ENCODE measurements at regions not wholly inside any gene's neighbourhood (a gene's known extent, or its start where the extent isn't known, plus 50 kb on each side); places are given as distances from the start of the nearest gene placed in this dataset.

DNA sequence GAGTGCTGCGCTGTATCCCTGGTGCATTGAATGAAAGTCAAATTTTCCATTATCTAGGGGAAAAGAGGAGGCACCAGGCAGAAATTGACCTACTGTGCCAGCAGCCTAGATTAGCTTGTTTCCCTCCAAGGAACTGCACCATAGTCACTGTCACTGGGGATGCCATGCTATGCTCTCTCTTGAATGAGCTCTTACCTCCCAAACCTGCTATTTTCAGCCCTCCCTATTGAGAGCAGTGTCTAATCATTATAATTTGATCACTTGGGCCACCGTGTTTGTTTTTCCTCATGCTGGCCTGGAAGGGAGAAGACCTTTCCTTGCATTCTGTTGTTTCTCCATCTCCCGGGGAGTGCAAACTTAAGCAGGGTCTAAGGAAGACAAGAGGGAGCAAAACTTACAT is 492.9 kb downstream of the SIPA1L2 start:
- ChIA-PET POLR2A (interaction anchor here (0.6 kb wide), 1 partner anchor 13 kb away, joined by 3 read pairs; no protein-coding TSS in a partner anchor), CTCF (interaction anchor here (0.7 to 1.1 kb wide), 2 partner anchors 491 to 826 kb away, joined by 3 read pairs; no protein-coding TSS in a partner anchor)
- Mint-ChIP-seq H3K27ac (ENCODE audit: low read depth, unreplicated experiment) (no peak overlapping the region), H3K27me3 (ENCODE audit: insufficient read depth, unreplicated experiment) (no peaks in the 10 kb centered on the region), H3K9me3 (ENCODE audit: unreplicated experiment) (peaks cover 3% of the 10 kb centered on the region), H3K36me3 (ENCODE audit: insufficient read depth, unreplicated experiment) (no peaks in the 10 kb centered on the region), H3K4me3 (ENCODE audit: unreplicated experiment) (no peak overlapping the region), H3K4me1 (ENCODE audit: insufficient read depth, unreplicated experiment) (peaks cover 5% of the 10 kb centered on the region)
- no TSS peak for BruUV-seq (replicated peaks)
- no peak for DNase-seq (ENCODE audit: unreplicated experiment)
- TF ChIP-seq CTCF (IDR thresholded peaks at IDR 0.05; ENCODE audit: unreplicated experiment): no peak
- intact Hi-C loops (cut with micrococcal nuclease): no loop called here

DNA sequence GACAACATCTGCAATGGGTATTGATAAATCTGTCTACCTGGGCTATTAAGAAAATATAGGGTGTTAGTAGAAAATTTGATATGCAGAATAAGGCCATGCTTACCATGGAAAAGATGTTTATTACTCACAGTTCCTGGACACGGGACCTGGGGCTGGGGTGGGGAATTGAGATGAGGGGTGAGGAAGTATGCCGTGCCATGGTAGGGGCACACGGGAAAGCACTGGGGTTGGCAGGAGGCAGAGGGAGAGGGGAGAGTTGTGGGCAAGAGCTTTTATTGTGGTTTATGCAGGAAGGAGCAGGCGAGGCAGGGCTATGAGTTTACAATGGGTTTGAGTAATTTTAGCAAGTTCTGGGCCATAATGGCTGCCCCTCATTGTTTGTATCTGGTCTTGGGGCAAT is 493.8 kb downstream of the SIPA1L2 start:
- Mint-ChIP-seq H3K27ac (ENCODE audit: low read depth, unreplicated experiment) (no peak overlapping the region), H3K9me3 (ENCODE audit: unreplicated experiment) (peaks cover 13% of the 10 kb centered on the region), H3K27me3 (ENCODE audit: insufficient read depth, unreplicated experiment) (no peaks in the 10 kb centered on the region), H3K4me1 (ENCODE audit: insufficient read depth, unreplicated experiment) (peaks cover 12% of the 10 kb centered on the region), H3K4me3 (ENCODE audit: unreplicated experiment) (no peak overlapping the region), H3K36me3 (ENCODE audit: insufficient read depth, unreplicated experiment) (no peaks in the 10 kb centered on the region)
- intact Hi-C loops (cut with micrococcal nuclease): no loop called here
- no TSS peak for BruUV-seq (replicated peaks)
- ChIA-PET POLR2A (interaction anchor here (1.0 to 1.1 kb wide), 2 partner anchors 10 to 494 kb away, joined by 3 read pairs; partner anchors contain the start of gene SIPA1L2), CTCF (no interaction called here)
- no peak for TF ChIP-seq CTCF (IDR thresholded peaks at IDR 0.05; ENCODE audit: unreplicated experiment)
- DNase-seq (ENCODE audit: unreplicated experiment): no peak

GRCh38 chr1:232134365-232134764 is 495.6 kb downstream of the SIPA1L2 start:
- no peak overlapping the region for H3K4me3 Mint-ChIP-seq (ENCODE audit: unreplicated experiment)

DNA sequence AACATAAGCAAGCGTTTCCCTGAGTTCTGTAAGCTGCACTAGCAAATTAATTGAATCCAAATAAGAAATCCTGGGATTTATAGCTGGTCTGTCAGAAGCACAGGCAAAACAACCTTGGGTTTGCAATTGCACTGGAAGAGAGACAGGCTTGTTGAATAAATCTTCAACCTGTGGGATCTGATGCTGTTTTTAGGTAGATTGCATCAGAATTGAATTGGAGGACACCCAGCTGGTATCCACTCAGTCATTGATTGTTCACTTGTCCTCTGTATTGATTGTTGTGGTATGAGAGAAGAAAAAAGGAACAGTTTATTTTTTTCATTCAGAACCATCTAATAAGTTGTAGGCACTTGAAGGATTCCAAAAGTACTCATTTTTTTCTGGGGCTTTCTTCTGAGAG is 497.4 kb downstream of the SIPA1L2 start:
- TF ChIP-seq CTCF (IDR thresholded peaks at IDR 0.05; ENCODE audit: unreplicated experiment): no peak
- no peaks in the 10 kb centered on the region for H3K36me3 Mint-ChIP-seq (ENCODE audit: insufficient read depth, unreplicated experiment)
- ChIA-PET POLR2A (interaction anchor here (0.6 to 1.7 kb wide), 2 partner anchors 94 to 503 kb away, joined by 4 to 6 read pairs; no protein-coding TSS in a partner anchor), CTCF (interaction anchor here (2.4 kb wide), 1 partner anchor 495 kb away, joined by 9 read pairs; no protein-coding TSS in a partner anchor)
- H3K4me3 Mint-ChIP-seq (ENCODE audit: unreplicated experiment): no peak overlapping the region
- H3K9me3 Mint-ChIP-seq (ENCODE audit: unreplicated experiment): peaks cover 22% of the 10 kb centered on the region
- no peak overlapping the region for H3K27ac Mint-ChIP-seq (ENCODE audit: low read depth, unreplicated experiment)
- no peaks in the 10 kb centered on the region for H3K27me3 Mint-ChIP-seq (ENCODE audit: insufficient read depth, unreplicated experiment)
- H3K4me1 Mint-ChIP-seq (ENCODE audit: insufficient read depth, unreplicated experiment): peaks cover 35% of the 10 kb centered on the region
- DNase-seq (ENCODE audit: unreplicated experiment): no peak
- intact Hi-C loops (cut with micrococcal nuclease): no loop called here
- BruUV-seq (replicated peaks): no TSS peak

More at GRCh38 chr1:232134365-232134764, 495.6 kb downstream of the SIPA1L2 start:
- Mint-ChIP-seq H3K27ac (ENCODE audit: low read depth, unreplicated experiment) (no peak overlapping the region), H3K4me1 (ENCODE audit: insufficient read depth, unreplicated experiment) (peaks cover 25% of the 10 kb centered on the region), H3K9me3 (ENCODE audit: unreplicated experiment) (peaks cover 16% of the 10 kb centered on the region), H3K36me3 (ENCODE audit: insufficient read depth, unreplicated experiment) (no peaks in the 10 kb centered on the region), H3K27me3 (ENCODE audit: insufficient read depth, unreplicated experiment) (no peaks in the 10 kb centered on the region)
- no peak for DNase-seq (ENCODE audit: unreplicated experiment)
- no peak for TF ChIP-seq CTCF (IDR thresholded peaks at IDR 0.05; ENCODE audit: unreplicated experiment)
- no TSS peak for BruUV-seq (replicated peaks)
- ChIA-PET POLR2A (no interaction called here), CTCF (interaction anchor here (1.2 kb wide), 1 partner anchor 267 kb away, joined by 3 read pairs; no protein-coding TSS in a partner anchor)
- intact Hi-C loops (cut with micrococcal nuclease): no loop called here

Measured in MCF 10A (cell line).